ENCODE measurements at regions not wholly inside any gene's neighbourhood (a gene's known extent, or its start where the extent isn't known, plus 50 kb on each side); places are given as distances from the start of the nearest gene placed in this dataset.

GRCh38 chr2:147619808-147620207 is 225.0 kb upstream of the ACVR2A start:
- intact Hi-C loops (cut with micrococcal nuclease; ENCODE audit: unreplicated experiment), result no loop called here
- TF ChIP-seq EZH2 (IDR thresholded peaks at IDR 0.05; ENCODE audit: borderline replicate concordance, low read depth, low read length, poor library complexity, severe bottlenecking) (no peak), CTCF (conservative IDR thresholded peaks at IDR 0.05; ENCODE audit: low read depth, low read length) (no peak)
- Histone ChIP-seq H3K4me1 (ENCODE audit: insufficient read depth, low read length, poor library complexity, severe bottlenecking) (no peaks in the 10 kb centered on the region), H3K9me3 (ENCODE audit: low read depth, low read length, poor library complexity, severe bottlenecking) (no peaks in the 10 kb centered on the region), H3K27me3 (replicated peaks; ENCODE audit: insufficient read depth, low read depth, low read length, poor library complexity) (no peaks in the 10 kb centered on the region), H3K27ac (ENCODE audit: low read depth, low read length, poor library complexity, severe bottlenecking) (no peak overlapping the region), H3K4me3 (ENCODE audit: low read depth, low read length, poor library complexity, severe bottlenecking) (no peak overlapping the region), H3K36me3 (ENCODE audit: insufficient read depth, low read length, poor library complexity, severe bottlenecking) (no peaks in the 10 kb centered on the region)
- BruUV-seq (replicated peaks), result no TSS peak
- CTCF ChIA-PET, result no interaction called here
- POLR2A ChIA-PET (ENCODE audit: low non-redundant PET), result no interaction called here
- no peak for DNase-seq (ENCODE audit: low spot score)

GRCh38 chr2:147615726-147616125 is 229.1 kb upstream of the ACVR2A start:
- ChIA-PET CTCF (no interaction called here), POLR2A (ENCODE audit: low non-redundant PET) (no interaction called here)
- Histone ChIP-seq H3K27me3 (replicated peaks; ENCODE audit: insufficient read depth, low read depth, low read length, poor library complexity) (no peaks in the 10 kb centered on the region), H3K36me3 (ENCODE audit: insufficient read depth, low read length, poor library complexity, severe bottlenecking) (no peaks in the 10 kb centered on the region), H3K4me1 (ENCODE audit: insufficient read depth, low read length, poor library complexity, severe bottlenecking) (no peaks in the 10 kb centered on the region), H3K4me3 (ENCODE audit: low read depth, low read length, poor library complexity, severe bottlenecking) (no peak overlapping the region), H3K27ac (ENCODE audit: low read depth, low read length, poor library complexity, severe bottlenecking) (no peak overlapping the region), H3K9me3 (ENCODE audit: low read depth, low read length, poor library complexity, severe bottlenecking) (no peaks in the 10 kb centered on the region)
- BruUV-seq (replicated peaks), result no TSS peak
- TF ChIP-seq EZH2 (IDR thresholded peaks at IDR 0.05; ENCODE audit: borderline replicate concordance, low read depth, low read length, poor library complexity, severe bottlenecking), result no peak
- no peak for TF ChIP-seq CTCF (conservative IDR thresholded peaks at IDR 0.05; ENCODE audit: low read depth, low read length)
- intact Hi-C loops (cut with micrococcal nuclease; ENCODE audit: unreplicated experiment), result no loop called here
- no peak for DNase-seq (ENCODE audit: low spot score)

GRCh38 chr2:147614979-147615470 is 229.8 kb upstream of the ACVR2A start:
- no peaks in the 10 kb centered on the region for H3K4me1 ChIP-seq (ENCODE audit: insufficient read depth, low read length, poor library complexity, severe bottlenecking)
- no TSS peak for BruUV-seq (replicated peaks)
- no peaks in the 10 kb centered on the region for H3K36me3 ChIP-seq (ENCODE audit: insufficient read depth, low read length, poor library complexity, severe bottlenecking)
- ChIA-PET POLR2A (ENCODE audit: low non-redundant PET) (no interaction called here), CTCF (no interaction called here)
- no peaks in the 10 kb centered on the region for H3K9me3 ChIP-seq (ENCODE audit: low read depth, low read length, poor library complexity, severe bottlenecking)
- DNase-seq (ENCODE audit: low spot score), result no peak
- no peaks in the 10 kb centered on the region for H3K27me3 ChIP-seq (replicated peaks; ENCODE audit: insufficient read depth, low read depth, low read length, poor library complexity)
- intact Hi-C loops (cut with micrococcal nuclease; ENCODE audit: unreplicated experiment), result no loop called here
- TF ChIP-seq CTCF (conservative IDR thresholded peaks at IDR 0.05; ENCODE audit: low read depth, low read length), result no peak
- TF ChIP-seq EZH2 (IDR thresholded peaks at IDR 0.05; ENCODE audit: borderline replicate concordance, low read depth, low read length, poor library complexity, severe bottlenecking), result no peak
- no peak overlapping the region for H3K4me3 ChIP-seq (ENCODE audit: low read depth, low read length, poor library complexity, severe bottlenecking)
- no peak overlapping the region for H3K27ac ChIP-seq (ENCODE audit: low read depth, low read length, poor library complexity, severe bottlenecking)
